Gastrocnemius medialis (tissue), 4 donors: ENCODE measurements at regions not wholly inside any gene's neighbourhood (a gene's known extent, or its start where the extent isn't known, plus 50 kb on each side); places are given as distances from the start of the nearest gene placed in this dataset.
"Not testable (repeated sequence)": the region's sequence is repeated elsewhere in the genome, so short reads cannot be mapped to it uniquely, and the experiment has no call there.

Experiments used
- ATAC-seq, 2 donors: fragments of 150-250 bp; one replicate each; pipeline ENCODE4 v1.9.1; 2016
- DNase-seq, 2 donors: peaks; one replicate each; pipeline ENCODE4 v3.0.0-alpha.2; 2019
- H3K27ac ChIP-seq, 4 donors: fragments of 200-600 bp; sonication (generic); 1 replicate in 1 of 4; 2 replicates in 3 of 4; pipeline ENCODE4 v1.5.1; 2016 to 2018; ENCODE audit warnings: mild to moderate bottlenecking in 2 of 4, moderate library complexity in 1 of 4
- H3K27me3 ChIP-seq, 3 donors: fragments of 200-600 bp; sonication (generic) in 2 of 3; 1 replicate in 1 of 3; 2 replicates in 2 of 3; pipeline versions ENCODE4 v1.5.1 to v1.6.0; 2016 to 2019; ENCODE audit warnings: mild to moderate bottlenecking in 1 of 3, moderate library complexity in 1 of 3
- H3K36me3 ChIP-seq, 2 donors: fragments of 200-600 bp; sonication (generic) in 1 of 2; one replicate each; pipeline ENCODE4 v1.5.1; 2017 to 2018
- H3K4me1 ChIP-seq, 2 donors: fragments of 200-600 bp; sonication (generic) in 1 of 2; one replicate each; pipeline ENCODE4 v1.5.1; 2016 to 2017; ENCODE audit warnings: mild to moderate bottlenecking in 2 of 2
- H3K4me3 ChIP-seq, 4 donors: fragments of 200-600 bp; sonication (generic) in 3 of 4; 1 replicate in 1 of 4; 2 replicates in 3 of 4; pipeline ENCODE4 v1.5.1; 2016 to 2019; ENCODE audit warnings: mild to moderate bottlenecking in 2 of 4
- H3K9me3 ChIP-seq, 3 donors: fragments of 200-600 bp; sonication (generic) in 2 of 3; 1 replicate in 1 of 3; 2 replicates in 2 of 3; pipeline ENCODE4 v1.5.1; 2016 to 2019
- CTCF ChIP-seq, 5 experiments: fragments of 450-650 bp in 3 of 5; fragments of 200-600 bp in 2 of 5; sonication (generic) in 2 of 5; IDR thresholded peaks in 4 of 5; conservative IDR thresholded peaks in 1 of 5; 1 replicate in 4 of 5; 2 replicates in 1 of 5; pipeline ENCODE4 v1.5.1; 2016 to 2019; ENCODE audit warnings: antibody characterized with exemption in 5 of 5, mild to moderate bottlenecking in 3 of 5, moderate library complexity in 3 of 5
- POLR2A ChIP-seq, 2 donors: fragments of 450-650 bp; IDR thresholded peaks; one replicate each; pipeline ENCODE4 v1.6.1; 2017; ENCODE audit warnings: antibody characterized with exemption in 2 of 2, mild to moderate bottlenecking in 2 of 2, moderate library complexity in 2 of 2
- in situ Hi-C, 4 donors: fragments of 200-750 bp; cut with MboI; loops; one replicate each; pipeline versions ENCODE4 v1.15.0 to v1.8.0; 2017; ENCODE audit warnings: low sequenced_read_pairs in 4 of 4
- intact Hi-C: fragments of 100-400 bp; cut with DNase I; formaldehyde crosslinking; loops from one replicate; pipeline ENCODE4 v1.15.1; 2023; ENCODE audit warnings: low total_unique reads

- ATAC-seq: no peak
- Histone ChIP-seq H3K27me3 (no peaks in the 10 kb centered on the region), H3K9me3 (no peaks in the 10 kb centered on the region), H3K4me3 (no peak overlapping the region), H3K4me1 (no peaks in the 10 kb centered on the region), H3K36me3 (no peaks in the 10 kb centered on the region), H3K27ac (no peak overlapping the region)
- intact Hi-C loops (no loop called here), in situ Hi-C loops (no loop called here)
- TF ChIP-seq CTCF (IDR thresholded peaks at IDR 0.05 in 4 of 5, conservative IDR thresholded peaks at IDR 0.05 in 1 of 5) (no peak), POLR2A (IDR thresholded peaks at IDR 0.05) (no peak)
- DNase-seq: no peak
Measured at GRCh38 chr16:49958448-49958847, 66.6 kb upstream of the CNEP1R1 start.

GRCh38 chr16:49959552-49960277 lies 65.3 kb upstream of the CNEP1R1 start:
- intact Hi-C loops (no loop called here), in situ Hi-C loops (no loop called here)
- H3K4me1 ChIP-seq: no peaks in the 10 kb centered on the region
- H3K4me3 ChIP-seq: no peak overlapping the region
- H3K9me3 ChIP-seq: no peaks in the 10 kb centered on the region
- TF ChIP-seq POLR2A (IDR thresholded peaks at IDR 0.05) (no peak), CTCF (IDR thresholded peaks at IDR 0.05 in 4 of 5, conservative IDR thresholded peaks at IDR 0.05 in 1 of 5) (no peak)
- H3K27me3 ChIP-seq: no peaks in the 10 kb centered on the region
- no peaks in the 10 kb centered on the region for H3K36me3 ChIP-seq
- ATAC-seq (no peak), DNase-seq (no peak)
- H3K27ac ChIP-seq: no peak overlapping the region

GRCh38 chr16:49961089-49961488 lies 63.9 kb upstream of the CNEP1R1 start:
- intact Hi-C loops (no loop called here), in situ Hi-C loops (no loop called here)
- Histone ChIP-seq H3K9me3 (no peaks in the 10 kb centered on the region), H3K4me1 (no peaks in the 10 kb centered on the region), H3K27me3 (no peaks in the 10 kb centered on the region), H3K36me3 (no peaks in the 10 kb centered on the region), H3K4me3 (no peak overlapping the region), H3K27ac (no peak overlapping the region)
- ATAC-seq (no peak), DNase-seq (no peak)
- TF ChIP-seq CTCF (IDR thresholded peaks at IDR 0.05 in 4 of 5, conservative IDR thresholded peaks at IDR 0.05 in 1 of 5) (no peak), POLR2A (IDR thresholded peaks at IDR 0.05) (no peak)

- ATAC-seq, H3K27ac ChIP-seq, H3K27me3 ChIP-seq, H3K36me3 ChIP-seq, H3K9me3 ChIP-seq, intact Hi-C loops, H3K4me3 ChIP-seq, DNase-seq, in situ Hi-C loops, H3K4me1 ChIP-seq: not testable (repeated sequence)
Measured at GRCh38 chr16:49962566-49962965, 62.5 kb upstream of the CNEP1R1 start.

- TF ChIP-seq CTCF (IDR thresholded peaks at IDR 0.05 in 4 of 5, conservative IDR thresholded peaks at IDR 0.05 in 1 of 5) (no peak), POLR2A (IDR thresholded peaks at IDR 0.05) (no peak)
- intact Hi-C loops: no loop called here
- no peak overlapping the region for H3K27ac ChIP-seq
- DNase-seq (no peak), ATAC-seq (no peak)
- in situ Hi-C loops: no loop called here
- H3K4me3 ChIP-seq: no peak overlapping the region
- no peaks in the 10 kb centered on the region for H3K36me3 ChIP-seq
- peaks cover 0 to 7% (median 5%) of the 10 kb centered on the region in 3 donors for H3K27me3 ChIP-seq
- H3K4me1 ChIP-seq: no peaks in the 10 kb centered on the region
- H3K9me3 ChIP-seq: no peaks in the 10 kb centered on the region
Measured at GRCh38 chr16:49964316-49964715, 60.7 kb upstream of the CNEP1R1 start.
